ENCODE measurements at regions not wholly inside any gene's neighbourhood (a gene's known extent, or its start where the extent isn't known, plus 50 kb on each side); places are given as distances from the start of the nearest gene placed in this dataset.

GRCh38 chr2:163888591-163888990 is 152.8 kb upstream of the FIGN start:
- H3K27ac Mint-ChIP-seq, result no peak overlapping the region
- H3K27me3 Mint-ChIP-seq (ENCODE audit: insufficient read depth), result no peaks in the 10 kb centered on the region
- H3K4me1 ChIP-seq (ENCODE audit: control insufficient read depth, insufficient read depth, low read length), result no peaks in the 10 kb centered on the region
- 91 to 100% methylated on average over 3 to 4 of the region's 4 CpGs for WGBS, 2 experiments (ENCODE audit: insufficient coverage in 1 of 2, insufficient read length in 1 of 2)
- no peaks in the 10 kb centered on the region for H3K36me3 ChIP-seq (ENCODE audit: control insufficient read depth, insufficient read depth, low read length)
- no peak overlapping the region for H3K4me3 Mint-ChIP-seq
- no peaks in the 10 kb centered on the region for H3K27me3 ChIP-seq (ENCODE audit: control insufficient read depth, insufficient read depth, low read length, poor library complexity, severe bottlenecking)
- TF ChIP-seq, protein P1, sequence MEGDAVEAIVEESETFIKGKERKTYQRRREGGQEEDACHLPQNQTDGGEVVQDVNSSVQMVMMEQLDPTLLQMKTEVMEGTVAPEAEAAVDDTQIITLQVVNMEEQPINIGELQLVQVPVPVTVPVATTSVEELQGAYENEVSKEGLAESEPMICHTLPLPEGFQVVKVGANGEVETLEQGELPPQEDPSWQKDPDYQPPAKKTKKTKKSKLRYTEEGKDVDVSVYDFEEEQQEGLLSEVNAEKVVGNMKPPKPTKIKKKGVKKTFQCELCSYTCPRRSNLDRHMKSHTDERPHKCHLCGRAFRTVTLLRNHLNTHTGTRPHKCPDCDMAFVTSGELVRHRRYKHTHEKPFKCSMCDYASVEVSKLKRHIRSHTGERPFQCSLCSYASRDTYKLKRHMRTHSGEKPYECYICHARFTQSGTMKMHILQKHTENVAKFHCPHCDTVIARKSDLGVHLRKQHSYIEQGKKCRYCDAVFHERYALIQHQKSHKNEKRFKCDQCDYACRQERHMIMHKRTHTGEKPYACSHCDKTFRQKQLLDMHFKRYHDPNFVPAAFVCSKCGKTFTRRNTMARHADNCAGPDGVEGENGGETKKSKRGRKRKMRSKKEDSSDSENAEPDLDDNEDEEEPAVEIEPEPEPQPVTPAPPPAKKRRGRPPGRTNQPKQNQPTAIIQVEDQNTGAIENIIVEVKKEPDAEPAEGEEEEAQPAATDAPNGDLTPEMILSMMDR (conservative IDR thresholded peaks at IDR 0.05), result no peak
- no peak for DNase-seq
- H3K27ac ChIP-seq (ENCODE audit: low read depth, low read length), result no peak overlapping the region
- H3K36me3 Mint-ChIP-seq (ENCODE audit: low read depth), result no peaks in the 10 kb centered on the region
- H3K9me3 ChIP-seq (ENCODE audit: control insufficient read depth, low read length), result no peaks in the 10 kb centered on the region
- no peaks in the 10 kb centered on the region for H3K4me1 Mint-ChIP-seq
- no peak overlapping the region for H3K9ac ChIP-seq (ENCODE audit: extremely low read depth, low read length, poor library complexity, severe bottlenecking)
- no peak overlapping the region for H3K4me3 ChIP-seq (ENCODE audit: low read length)
- peaks cover 16% of the 10 kb centered on the region for H3K9me3 Mint-ChIP-seq

- no peaks in the 10 kb centered on the region for H3K36me3 Mint-ChIP-seq (ENCODE audit: low read depth)
- Histone ChIP-seq H3K9ac (ENCODE audit: extremely low read depth, low read length, poor library complexity, severe bottlenecking) (no peak overlapping the region), H3K27me3 (ENCODE audit: control insufficient read depth, insufficient read depth, low read length, poor library complexity, severe bottlenecking) (no peaks in the 10 kb centered on the region), H3K36me3 (ENCODE audit: control insufficient read depth, insufficient read depth, low read length) (no peaks in the 10 kb centered on the region), H3K9me3 (ENCODE audit: control insufficient read depth, low read length) (no peaks in the 10 kb centered on the region), H3K4me3 (ENCODE audit: low read length) (no peak overlapping the region), H3K4me1 (ENCODE audit: control insufficient read depth, insufficient read depth, low read length) (no peaks in the 10 kb centered on the region), H3K27ac (ENCODE audit: low read depth, low read length) (no peak overlapping the region)
- TF ChIP-seq, protein P1 (conservative IDR thresholded peaks at IDR 0.05), result peak; percentile 62
- peaks cover 6% of the 10 kb centered on the region for H3K9me3 Mint-ChIP-seq
- no peaks in the 10 kb centered on the region for H3K27me3 Mint-ChIP-seq (ENCODE audit: insufficient read depth)
- H3K4me3 Mint-ChIP-seq, result no peak overlapping the region
- H3K27ac Mint-ChIP-seq, result no peak overlapping the region
- no peak for DNase-seq
- no peaks in the 10 kb centered on the region for H3K4me1 Mint-ChIP-seq
Measured at GRCh38 chr2:163887182-163887581, 151.4 kb upstream of the FIGN start.

DNA sequence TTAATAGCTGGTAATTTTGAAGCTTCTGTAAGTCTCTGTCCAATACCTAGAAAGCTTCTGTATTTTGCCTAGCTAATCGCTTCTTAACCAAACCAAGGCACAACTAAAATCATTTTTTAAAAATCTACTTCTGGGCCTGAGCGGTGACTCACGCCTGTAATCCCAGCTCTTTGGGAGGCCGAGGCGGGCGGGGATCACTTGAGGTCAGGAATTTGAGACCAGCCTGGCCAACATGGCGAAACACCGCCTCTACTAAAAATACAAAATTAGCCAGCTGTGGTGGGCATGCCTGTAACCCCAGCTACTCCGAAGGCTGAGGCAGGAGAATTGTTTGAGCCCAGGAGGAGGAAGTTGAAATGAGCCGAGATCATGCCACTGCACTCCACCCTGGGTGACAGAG is 148.6 kb upstream of the FIGN start:
- H3K27ac Mint-ChIP-seq, result no peak overlapping the region
- Histone ChIP-seq H3K27me3 (ENCODE audit: control insufficient read depth, insufficient read depth, low read length, poor library complexity, severe bottlenecking) (no peaks in the 10 kb centered on the region), H3K9me3 (ENCODE audit: control insufficient read depth, low read length) (no peaks in the 10 kb centered on the region), H3K36me3 (ENCODE audit: control insufficient read depth, insufficient read depth, low read length) (no peaks in the 10 kb centered on the region), H3K4me3 (ENCODE audit: low read length) (no peak overlapping the region), H3K27ac (ENCODE audit: low read depth, low read length) (no peak overlapping the region), H3K9ac (ENCODE audit: extremely low read depth, low read length, poor library complexity, severe bottlenecking) (no peak overlapping the region), H3K4me1 (ENCODE audit: control insufficient read depth, insufficient read depth, low read length) (no peaks in the 10 kb centered on the region)
- WGBS, 2 experiments (ENCODE audit: insufficient coverage in 1 of 2, insufficient read length in 1 of 2), result 82 to 94% methylated on average over 6 to 10 of the region's 10 CpGs
- H3K4me1 Mint-ChIP-seq, result no peaks in the 10 kb centered on the region
- TF ChIP-seq, protein P1 (conservative IDR thresholded peaks at IDR 0.05), result no peak
- H3K4me3 Mint-ChIP-seq, result no peak overlapping the region
- DNase-seq, result no peak
- no peaks in the 10 kb centered on the region for H3K27me3 Mint-ChIP-seq (ENCODE audit: insufficient read depth)
- no peaks in the 10 kb centered on the region for H3K9me3 Mint-ChIP-seq
- H3K36me3 Mint-ChIP-seq (ENCODE audit: low read depth), result no peaks in the 10 kb centered on the region

Data from endodermal cell (in vitro differentiated cells).